COR-L47 (cell line): ENCODE measurements at regions not wholly inside any gene's neighbourhood (a gene's known extent, or its start where the extent isn't known, plus 50 kb on each side); places are given as distances from the start of the nearest gene placed in this dataset.
"Not testable (repeated sequence)": the region's sequence is repeated elsewhere in the genome, so short reads cannot be mapped to it uniquely, and the experiment has no call there.

Experiments
- DNase-seq: peaks from one replicate; lab custom pipeline; 2025; lab: John Stamatoyannopoulos, UW

- DNase-seq = no peak
These were observed 114.6 kb downstream of the VEGFA start for GRCh38 chr6:43884652-43885022.

GRCh38 chr6:43883847-43884651 is 114.0 kb downstream of the VEGFA start:
- no peak for DNase-seq

GRCh38 chr6:43882690-43883448 is 112.9 kb downstream of the VEGFA start:
- not testable (repeated sequence) for DNase-seq

GRCh38 chr6:43880236-43881137 is 110.5 kb downstream of the VEGFA start:
- DNase-seq = no peak

GRCh38 chr6:43879722-43880121 is 109.7 kb downstream of the VEGFA start:
- DNase-seq = no peak

- no peak for DNase-seq
These were observed 108.9 kb downstream of the VEGFA start for GRCh38 chr6:43878823-43879495.

GRCh38 chr6:43878127-43878634 is 108.2 kb downstream of the VEGFA start:
- no peak for DNase-seq

GRCh38 chr6:43877463-43878126 is 107.6 kb downstream of the VEGFA start:
- no peak for DNase-seq

GRCh38 chr6:43877036-43877435 is 107.0 kb downstream of the VEGFA start:
- no peak for DNase-seq

GRCh38 chr6:43876602-43877001 is 106.6 kb downstream of the VEGFA start:
- DNase-seq = no peak

GRCh38 chr6:43875849-43876572 is 106.0 kb downstream of the VEGFA start:
- no peak for DNase-seq

GRCh38 chr6:43874814-43875590 is 105.0 kb downstream of the VEGFA start:
- DNase-seq = no peak

- peak; percentile 86 for DNase-seq
These were observed 104.0 kb downstream of the VEGFA start for GRCh38 chr6:43873806-43874714.

- no peak for DNase-seq
These were observed 101.9 kb downstream of the VEGFA start for GRCh38 chr6:43871933-43872332.

GRCh38 chr6:43871284-43871683 is 101.3 kb downstream of the VEGFA start:
- no peak for DNase-seq

- no peak for DNase-seq
These were observed 100.7 kb downstream of the VEGFA start for GRCh38 chr6:43870660-43871061.

- DNase-seq = no peak
These were observed 100.0 kb downstream of the VEGFA start for GRCh38 chr6:43869792-43870659.
